ENCODE measurements at regions not wholly inside any gene's neighbourhood (a gene's known extent, or its start where the extent isn't known, plus 50 kb on each side); places are given as distances from the start of the nearest gene placed in this dataset.

- no peak for DNase-seq (ENCODE audit: low spot score in 2 of 2, unreplicated experiment in 2 of 2)
- no peak overlapping the region for H3K27ac Mint-ChIP-seq
- no peaks in the 10 kb centered on the region for H3K4me1 Mint-ChIP-seq
- no peaks in the 10 kb centered on the region for H3K36me3 Mint-ChIP-seq
- peaks cover 22% of the 10 kb centered on the region for H3K27me3 Mint-ChIP-seq (ENCODE audit: low read depth)
- no peak for TF ChIP-seq CTCF (IDR thresholded peaks at IDR 0.05; ENCODE audit: unreplicated experiment)
- H3K9me3 Mint-ChIP-seq, result no peaks in the 10 kb centered on the region
- no peak overlapping the region for H3K4me3 Mint-ChIP-seq
Observed at GRCh38 chr12:131592972-131593371, 117.9 kb upstream of the SFSWAP start.

- DNase-seq (ENCODE audit: low spot score in 2 of 2, unreplicated experiment in 2 of 2), result no peak
- no peak for TF ChIP-seq CTCF (IDR thresholded peaks at IDR 0.05; ENCODE audit: unreplicated experiment)
- H3K4me3 Mint-ChIP-seq, result no peak overlapping the region
- no peaks in the 10 kb centered on the region for H3K9me3 Mint-ChIP-seq
- no peaks in the 10 kb centered on the region for H3K36me3 Mint-ChIP-seq
- H3K27ac Mint-ChIP-seq, result no peak overlapping the region
- H3K4me1 Mint-ChIP-seq, result no peaks in the 10 kb centered on the region
- peaks cover 25% of the 10 kb centered on the region for H3K27me3 Mint-ChIP-seq (ENCODE audit: low read depth)
Observed at GRCh38 chr12:131593406-131593805, 117.5 kb upstream of the SFSWAP start.

- DNase-seq (ENCODE audit: low spot score in 2 of 2, unreplicated experiment in 2 of 2), result no peak
- Mint-ChIP-seq H3K27ac (no peak overlapping the region), H3K4me3 (no peak overlapping the region), H3K27me3 (ENCODE audit: low read depth) (peaks cover 22% of the 10 kb centered on the region), H3K4me1 (no peaks in the 10 kb centered on the region), H3K9me3 (no peaks in the 10 kb centered on the region), H3K36me3 (no peaks in the 10 kb centered on the region)
- TF ChIP-seq CTCF (IDR thresholded peaks at IDR 0.05; ENCODE audit: unreplicated experiment), result no peak
Observed at GRCh38 chr12:131596115-131596514, 114.8 kb upstream of the SFSWAP start.

- DNase-seq (ENCODE audit: low spot score in 2 of 2, unreplicated experiment in 2 of 2), result no peak
- Mint-ChIP-seq H3K36me3 (no peaks in the 10 kb centered on the region), H3K4me3 (no peak overlapping the region), H3K27me3 (ENCODE audit: low read depth) (peaks cover 23% of the 10 kb centered on the region), H3K4me1 (no peaks in the 10 kb centered on the region), H3K27ac (no peak overlapping the region), H3K9me3 (no peaks in the 10 kb centered on the region)
- TF ChIP-seq CTCF (IDR thresholded peaks at IDR 0.05; ENCODE audit: unreplicated experiment), result no peak
Observed at GRCh38 chr12:131597333-131597732, 113.6 kb upstream of the SFSWAP start.

- no peak overlapping the region for H3K4me3 Mint-ChIP-seq
Observed at GRCh38 chr12:131598717-131599116, 112.2 kb upstream of the SFSWAP start.

More at GRCh38 chr12:131598717-131599116, 112.2 kb upstream of the SFSWAP start:
- TF ChIP-seq CTCF (IDR thresholded peaks at IDR 0.05; ENCODE audit: unreplicated experiment), result no peak
- no peak overlapping the region for H3K27ac Mint-ChIP-seq
- no peak for DNase-seq (ENCODE audit: low spot score in 2 of 2, unreplicated experiment in 2 of 2)
- peaks cover 27% of the 10 kb centered on the region for H3K27me3 Mint-ChIP-seq (ENCODE audit: low read depth)
- H3K4me1 Mint-ChIP-seq, result no peaks in the 10 kb centered on the region
- H3K9me3 Mint-ChIP-seq, result no peaks in the 10 kb centered on the region
- H3K36me3 Mint-ChIP-seq, result no peaks in the 10 kb centered on the region
